Osteoblast (primary cell): ENCODE measurements at regions not wholly inside any gene's neighbourhood (a gene's known extent, or its start where the extent isn't known, plus 50 kb on each side); places are given as distances from the start of the nearest gene placed in this dataset.

Experiments used
- DNase-seq: peaks from one replicate; pipeline ENCODE4 v3.0.0; 2011; ENCODE audit warnings: low spot score, mixed read lengths; ENCODE audit not compliant: insufficient read length; ENCODE audit errors: missing footprints
- H2AFZ ChIP-seq: 2 replicates; pipeline ENCODE4 v1.6.0; 2011; ENCODE audit warnings: mild to moderate bottlenecking, low read length
- H3K27ac ChIP-seq: 2 replicates; pipeline ENCODE4 v1.5.1; 2011; ENCODE audit warnings: mild to moderate bottlenecking, low read depth, low read length, moderate library complexity
- H3K27me3 ChIP-seq: 2 replicates; pipeline ENCODE4 v1.6.0; 2012; ENCODE audit warnings: mild to moderate bottlenecking, control low read depth, inconsistent platforms, low read length, moderate library complexity; ENCODE audit not compliant: insufficient read depth
- H3K36me3 ChIP-seq: 2 replicates; pipeline ENCODE4 v1.5.1; 2011; ENCODE audit warnings: mild to moderate bottlenecking, low read length, control low read depth, moderate library complexity; ENCODE audit not compliant: insufficient read depth
- H3K4me1 ChIP-seq: 2 replicates; pipeline ENCODE4 v1.5.1; 2011; ENCODE audit warnings: mild to moderate bottlenecking, low read length, control low read depth, moderate library complexity; ENCODE audit not compliant: insufficient read depth
- H3K4me2 ChIP-seq: 2 replicates; pipeline ENCODE4 v1.6.0; 2011; ENCODE audit warnings: mild to moderate bottlenecking, low read length; ENCODE audit not compliant: insufficient read depth
- H3K4me3 ChIP-seq: fragments of 200-600 bp; sonication (generic); 3 replicates; pipeline ENCODE4 v1.5.1; 2012; ENCODE audit warnings: mild to moderate bottlenecking, low read length, inconsistent platforms; ENCODE audit not compliant: insufficient read depth
- H3K79me2 ChIP-seq: 2 replicates; pipeline ENCODE4 v1.6.0; 2012; ENCODE audit warnings: mild to moderate bottlenecking, low read length, control low read depth, inconsistent platforms; ENCODE audit not compliant: insufficient read depth
- H3K9me3 ChIP-seq: 2 replicates; pipeline ENCODE4 v1.5.1; 2011; ENCODE audit warnings: low read depth, low read length, control low read depth
- H4K20me1 ChIP-seq: 2 replicates; pipeline ENCODE4 v1.6.0; 2012; ENCODE audit warnings: mild to moderate bottlenecking, low read length, control low read depth; ENCODE audit not compliant: insufficient read depth
- TF ChIP-seq, protein P1 (sequence below): IDR thresholded peaks from 2 replicates; pipeline ENCODE4 v1.5.1; 2011; ENCODE audit warnings: mild to moderate bottlenecking, low read depth, low read length, moderate library complexity; ENCODE audit errors: extremely low read depth

DNA sequence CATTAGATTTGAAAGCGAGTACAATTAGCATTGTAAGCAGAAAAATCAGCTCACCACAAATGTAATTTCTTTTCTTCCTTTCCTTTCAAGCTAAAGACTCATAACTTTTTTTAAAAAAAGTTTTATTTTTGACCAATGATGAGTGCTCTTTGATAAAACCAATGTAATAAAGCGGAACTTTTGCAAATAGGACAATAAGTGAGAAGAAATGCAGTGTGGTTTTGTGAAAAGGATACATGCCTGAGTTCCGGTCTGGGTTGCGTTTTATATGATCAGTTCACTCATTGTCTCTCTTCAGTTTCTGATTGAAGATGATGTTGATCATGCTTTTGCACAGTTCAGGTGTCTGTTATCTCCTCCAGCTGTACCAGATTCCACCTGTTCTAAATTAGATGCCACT lies 274.4 kb downstream of the KLF12 start:
- no peaks in the 10 kb centered on the region for H3K9me3 ChIP-seq
- no peaks in the 10 kb centered on the region for H4K20me1 ChIP-seq
- H3K4me1 ChIP-seq = no peaks in the 10 kb centered on the region
- H3K27me3 ChIP-seq = no peaks in the 10 kb centered on the region
- no peak overlapping the region for H3K4me3 ChIP-seq
- H3K27ac ChIP-seq = no peak overlapping the region
- H3K36me3 ChIP-seq = peaks cover 5% of the 10 kb centered on the region
- H3K4me2 ChIP-seq = no peak overlapping the region
- TF ChIP-seq, protein P1, sequence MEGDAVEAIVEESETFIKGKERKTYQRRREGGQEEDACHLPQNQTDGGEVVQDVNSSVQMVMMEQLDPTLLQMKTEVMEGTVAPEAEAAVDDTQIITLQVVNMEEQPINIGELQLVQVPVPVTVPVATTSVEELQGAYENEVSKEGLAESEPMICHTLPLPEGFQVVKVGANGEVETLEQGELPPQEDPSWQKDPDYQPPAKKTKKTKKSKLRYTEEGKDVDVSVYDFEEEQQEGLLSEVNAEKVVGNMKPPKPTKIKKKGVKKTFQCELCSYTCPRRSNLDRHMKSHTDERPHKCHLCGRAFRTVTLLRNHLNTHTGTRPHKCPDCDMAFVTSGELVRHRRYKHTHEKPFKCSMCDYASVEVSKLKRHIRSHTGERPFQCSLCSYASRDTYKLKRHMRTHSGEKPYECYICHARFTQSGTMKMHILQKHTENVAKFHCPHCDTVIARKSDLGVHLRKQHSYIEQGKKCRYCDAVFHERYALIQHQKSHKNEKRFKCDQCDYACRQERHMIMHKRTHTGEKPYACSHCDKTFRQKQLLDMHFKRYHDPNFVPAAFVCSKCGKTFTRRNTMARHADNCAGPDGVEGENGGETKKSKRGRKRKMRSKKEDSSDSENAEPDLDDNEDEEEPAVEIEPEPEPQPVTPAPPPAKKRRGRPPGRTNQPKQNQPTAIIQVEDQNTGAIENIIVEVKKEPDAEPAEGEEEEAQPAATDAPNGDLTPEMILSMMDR = no peak
- no peak overlapping the region for H2AFZ ChIP-seq
- no peak for DNase-seq
- H3K79me2 ChIP-seq = peaks cover 69% of the 10 kb centered on the region

DNA sequence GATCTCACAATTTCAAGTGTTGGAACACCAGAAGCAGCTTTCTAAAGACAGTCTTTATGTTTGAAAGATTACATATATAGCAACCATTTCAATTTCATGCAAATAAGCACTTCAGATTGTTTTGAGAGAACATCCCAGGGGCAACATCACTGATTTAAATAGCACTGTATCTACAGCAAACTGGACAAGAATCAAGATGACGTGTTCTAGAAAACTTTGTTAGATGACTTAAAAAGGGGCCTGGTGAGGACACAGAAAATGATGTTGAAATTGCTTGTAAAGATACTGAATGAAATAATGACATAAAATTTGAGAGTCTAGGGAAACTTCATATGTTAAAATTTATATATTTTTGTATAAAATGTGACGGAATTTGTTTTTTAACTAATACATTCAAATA lies 277.1 kb downstream of the KLF12 start:
- no peak overlapping the region for H3K4me3 ChIP-seq
- DNase-seq = no peak
- TF ChIP-seq, protein P1 = no peak

DNA sequence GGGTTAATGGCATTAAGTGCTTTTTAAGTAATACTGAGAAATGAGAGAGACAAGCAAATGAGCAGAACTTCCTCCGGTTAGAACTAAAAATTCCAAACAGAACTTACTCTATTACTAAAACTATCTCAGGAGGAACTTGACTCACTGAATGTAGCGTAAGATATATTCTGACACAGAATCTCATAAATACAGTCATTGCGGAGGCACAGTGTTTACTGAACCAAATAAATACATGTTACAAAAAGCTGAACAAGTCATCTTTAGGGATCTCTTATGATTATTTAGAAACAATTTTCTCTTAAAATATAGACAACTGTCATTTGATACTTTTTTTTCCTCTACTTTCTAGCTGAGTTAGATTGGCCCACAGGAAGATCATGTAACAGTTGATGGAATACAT lies 283.1 kb downstream of the KLF12 start:
- peak; percentile 29 for DNase-seq
- H3K4me1 ChIP-seq = peaks cover 31% of the 10 kb centered on the region

More for the DNA sequence above, 277.1 kb downstream of the KLF12 start:
- Histone ChIP-seq H3K4me2 (no peak overlapping the region), H3K27ac (no peak overlapping the region), H3K4me1 (no peaks in the 10 kb centered on the region), H3K9me3 (no peaks in the 10 kb centered on the region), H3K36me3 (peaks cover 5% of the 10 kb centered on the region), H3K79me2 (peaks cover 62% of the 10 kb centered on the region), H3K27me3 (no peaks in the 10 kb centered on the region), H4K20me1 (no peaks in the 10 kb centered on the region), H2AFZ (no peak overlapping the region)

DNA sequence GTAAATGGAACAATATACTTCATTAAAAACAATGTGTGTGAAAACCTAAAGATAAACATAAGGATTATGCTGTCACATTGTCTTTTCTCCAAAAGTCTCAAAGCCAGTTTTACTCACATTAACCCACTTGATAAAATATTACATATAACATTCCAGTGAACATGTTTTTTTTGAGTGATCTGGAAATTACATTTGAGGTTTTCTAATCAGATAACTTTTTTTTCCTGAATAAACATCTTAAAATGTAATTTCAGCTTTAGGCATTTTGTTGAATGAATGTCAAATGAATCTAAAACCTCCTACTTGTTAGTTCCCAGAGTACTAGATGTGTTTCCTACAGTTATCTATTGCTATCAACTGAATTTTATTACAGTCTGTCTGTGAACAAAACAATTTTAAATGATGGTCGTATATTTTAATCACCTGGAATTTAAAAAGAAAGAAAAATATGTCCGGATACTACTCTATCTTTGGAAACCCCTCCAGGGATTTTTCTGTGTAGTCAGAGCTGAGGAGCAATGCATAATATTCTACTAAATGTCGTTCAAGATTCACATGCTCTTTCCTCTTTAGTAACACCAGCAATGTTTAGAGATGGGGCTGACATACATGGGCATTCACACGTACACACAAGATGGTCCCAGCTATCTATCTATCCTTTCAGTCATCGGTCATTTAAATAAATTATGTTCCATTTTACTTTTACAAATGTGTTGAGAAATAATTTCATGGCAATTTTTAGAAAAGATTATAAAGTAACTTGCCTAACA lies 283.9 kb downstream of the KLF12 start:
- Histone ChIP-seq H4K20me1 (no peaks in the 10 kb centered on the region), H3K4me1 (peaks cover 34% of the 10 kb centered on the region), H3K4me2 (peak overlapping the region; percentile 20), H3K79me2 (peaks cover 78% of the 10 kb centered on the region), H2AFZ (no peak overlapping the region), H3K9me3 (no peaks in the 10 kb centered on the region), H3K27ac (peak overlapping the region; percentile 60), H3K27me3 (no peaks in the 10 kb centered on the region), H3K36me3 (peaks cover 14% of the 10 kb centered on the region), H3K4me3 (no peak overlapping the region)
- no peak for DNase-seq
- TF ChIP-seq, protein P1 = no peak

More for the DNA sequence above, 283.1 kb downstream of the KLF12 start:
- Histone ChIP-seq H2AFZ (no peak overlapping the region), H3K36me3 (peaks cover 12% of the 10 kb centered on the region), H3K9me3 (no peaks in the 10 kb centered on the region), H4K20me1 (no peaks in the 10 kb centered on the region), H3K27ac (peak overlapping the region; percentile 60), H3K27me3 (no peaks in the 10 kb centered on the region), H3K4me2 (peak overlapping the region; percentile 20), H3K79me2 (peaks cover 78% of the 10 kb centered on the region), H3K4me3 (no peak overlapping the region)
- TF ChIP-seq, protein P1 = no peak
